ENCODE measurements at regions not wholly inside any gene's neighbourhood (a gene's known extent, or its start where the extent isn't known, plus 50 kb on each side); places are given as distances from the start of the nearest gene placed in this dataset.

DNA sequence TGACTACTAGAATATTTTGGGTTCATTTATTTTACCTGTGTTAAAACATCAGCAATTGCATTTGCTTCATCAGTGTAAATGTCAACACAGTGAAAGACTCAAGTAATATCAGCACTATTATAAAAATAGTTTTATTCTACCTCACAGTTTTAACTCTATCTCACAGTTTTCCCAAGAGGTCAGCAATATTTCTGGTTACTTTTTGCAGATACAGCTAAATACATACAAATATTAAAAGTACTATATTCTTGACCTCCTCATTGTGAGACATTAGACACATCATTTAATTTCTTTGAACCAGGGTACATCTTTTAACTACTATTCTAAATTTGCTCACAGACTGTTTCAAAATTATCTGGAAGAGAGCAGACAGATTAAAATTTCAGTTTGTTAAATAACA, 321.7 kb upstream of the OR4E1 start:
- intact Hi-C loops (cut with micrococcal nuclease; ENCODE audit: unreplicated experiment) (loop anchor here (5.0 kb wide), 1 partner anchor 107 kb away; no protein-coding TSS in a partner anchor), in situ Hi-C loops (cut with HindIII; ENCODE audit: extremely low pct_ligation_motif_present, low pct_unique_long_range_greater_than_20kb) (no loop called here)
- H3K36me3 ChIP-seq (replicated peaks in 1 of 2; ENCODE audit: control insufficient read depth in 1 of 2, insufficient read depth in 2 of 2, low read length in 2 of 2), result no peaks in the 10 kb centered on the region
- no TSS peak for BruUV-seq (replicated peaks)
- no peak overlapping the region for H3K9ac ChIP-seq (ENCODE audit: insufficient read depth, low read depth, low read length)
- H3K4me1 ChIP-seq (ENCODE audit: insufficient read depth, low read length), result no peaks in the 10 kb centered on the region
- H3K9me3 ChIP-seq (ENCODE audit: low read length), result no peaks in the 10 kb centered on the region
- H4K20me1 ChIP-seq (ENCODE audit: insufficient read depth, low read length), result no peaks in the 10 kb centered on the region
- H3K4me2 ChIP-seq (ENCODE audit: low read depth, low read length), result no peak overlapping the region
- TF ChIP-seq MAFF (IDR thresholded peaks at IDR 0.05; ENCODE audit: low read depth, low read length) (peak; percentile 76), MAFK (conservative IDR thresholded peaks at IDR 0.05 in 1 of 2, IDR thresholded peaks at IDR 0.05 in 1 of 2; ENCODE audit: low read length in 2 of 2) (peak; percentile 50 to 85), ZNF124 (CRISPR knock-in tag; IDR thresholded peaks at IDR 0.05) (no peak)
- TF ChIP-seq, protein P1, sequence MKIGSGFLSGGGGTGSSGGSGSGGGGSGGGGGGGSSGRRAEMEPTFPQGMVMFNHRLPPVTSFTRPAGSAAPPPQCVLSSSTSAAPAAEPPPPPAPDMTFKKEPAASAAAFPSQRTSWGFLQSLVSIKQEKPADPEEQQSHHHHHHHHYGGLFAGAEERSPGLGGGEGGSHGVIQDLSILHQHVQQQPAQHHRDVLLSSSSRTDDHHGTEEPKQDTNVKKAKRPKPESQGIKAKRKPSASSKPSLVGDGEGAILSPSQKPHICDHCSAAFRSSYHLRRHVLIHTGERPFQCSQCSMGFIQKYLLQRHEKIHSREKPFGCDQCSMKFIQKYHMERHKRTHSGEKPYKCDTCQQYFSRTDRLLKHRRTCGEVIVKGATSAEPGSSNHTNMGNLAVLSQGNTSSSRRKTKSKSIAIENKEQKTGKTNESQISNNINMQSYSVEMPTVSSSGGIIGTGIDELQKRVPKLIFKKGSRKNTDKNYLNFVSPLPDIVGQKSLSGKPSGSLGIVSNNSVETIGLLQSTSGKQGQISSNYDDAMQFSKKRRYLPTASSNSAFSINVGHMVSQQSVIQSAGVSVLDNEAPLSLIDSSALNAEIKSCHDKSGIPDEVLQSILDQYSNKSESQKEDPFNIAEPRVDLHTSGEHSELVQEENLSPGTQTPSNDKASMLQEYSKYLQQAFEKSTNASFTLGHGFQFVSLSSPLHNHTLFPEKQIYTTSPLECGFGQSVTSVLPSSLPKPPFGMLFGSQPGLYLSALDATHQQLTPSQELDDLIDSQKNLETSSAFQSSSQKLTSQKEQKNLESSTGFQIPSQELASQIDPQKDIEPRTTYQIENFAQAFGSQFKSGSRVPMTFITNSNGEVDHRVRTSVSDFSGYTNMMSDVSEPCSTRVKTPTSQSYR (CRISPR knock-in tag; IDR thresholded peaks at IDR 0.05; ENCODE audit: borderline replicate concordance), result no peak
- FAIRE-seq, result no peak
- POLR2A ChIA-PET, result no interaction called here
- no peak for ATAC-seq
- no peaks in the 10 kb centered on the region for H3K27me3 ChIP-seq (ENCODE audit: control insufficient read depth in 1 of 2, insufficient read depth in 2 of 2, low read length in 2 of 2)
- DNase-seq (ENCODE audit: low spot score), result no peak
- no peak overlapping the region for H3K4me3 ChIP-seq (replicated peaks in 1 of 3; ENCODE audit: insufficient read depth in 1 of 3, low read depth in 2 of 3, low read length in 3 of 3)
- H3K27ac ChIP-seq (ENCODE audit: extremely low read length, insufficient read depth, low read length), result no peak overlapping the region
- H2AFZ ChIP-seq (ENCODE audit: low read length), result no peak overlapping the region
- no peaks in the 10 kb centered on the region for H3K79me2 ChIP-seq (ENCODE audit: insufficient read depth, low read length)
- CTCF ChIA-PET (ENCODE audit: low intra/inter-chr PET ratio, low total read pairs), result no interaction called here

DNA sequence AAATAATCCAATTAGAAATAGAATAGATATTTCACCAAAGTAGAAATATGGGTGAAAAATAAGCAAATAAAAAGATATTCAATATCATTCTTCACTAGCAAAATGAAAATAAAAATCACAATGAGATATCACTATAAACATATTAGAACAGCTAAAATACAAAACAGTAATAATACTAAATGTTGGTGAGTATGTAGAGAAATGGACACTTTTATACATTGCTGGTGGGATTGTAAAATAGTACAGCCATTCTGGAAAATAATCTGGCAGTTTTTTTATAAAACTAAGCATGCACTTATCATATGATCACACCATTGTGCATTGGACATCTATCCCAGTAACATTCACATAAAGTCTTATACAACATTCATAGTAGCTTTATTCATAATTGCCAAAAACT, 320.2 kb upstream of the OR4E1 start:
- in situ Hi-C loops (cut with HindIII; ENCODE audit: extremely low pct_ligation_motif_present, low pct_unique_long_range_greater_than_20kb) (no loop called here), intact Hi-C loops (cut with micrococcal nuclease; ENCODE audit: unreplicated experiment) (no loop called here)
- H3K79me2 ChIP-seq (ENCODE audit: insufficient read depth, low read length), result no peaks in the 10 kb centered on the region
- no peaks in the 10 kb centered on the region for H3K36me3 ChIP-seq (replicated peaks in 1 of 2; ENCODE audit: control insufficient read depth in 1 of 2, insufficient read depth in 2 of 2, low read length in 2 of 2)
- H3K4me2 ChIP-seq (ENCODE audit: low read depth, low read length), result no peak overlapping the region
- ChIA-PET CTCF (ENCODE audit: low intra/inter-chr PET ratio, low total read pairs) (no interaction called here), POLR2A (no interaction called here)
- no peak overlapping the region for H3K9ac ChIP-seq (ENCODE audit: insufficient read depth, low read depth, low read length)
- H3K4me1 ChIP-seq (ENCODE audit: insufficient read depth, low read length), result no peaks in the 10 kb centered on the region
- H3K27ac ChIP-seq (ENCODE audit: extremely low read length, insufficient read depth, low read length), result no peak overlapping the region
- H4K20me1 ChIP-seq (ENCODE audit: insufficient read depth, low read length), result no peaks in the 10 kb centered on the region
- FAIRE-seq (no peak), DNase-seq (ENCODE audit: low spot score) (no peak), ATAC-seq (no peak)
- no TSS peak for BruUV-seq (replicated peaks)
- H3K27me3 ChIP-seq (ENCODE audit: control insufficient read depth in 1 of 2, insufficient read depth in 2 of 2, low read length in 2 of 2), result no peaks in the 10 kb centered on the region
- H2AFZ ChIP-seq (ENCODE audit: low read length), result no peak overlapping the region
- TF ChIP-seq ZNF367 (CRISPR knock-in tag; IDR thresholded peaks at IDR 0.05; ENCODE audit: borderline replicate concordance) (no peak), MED13 (CRISPR knock-in tag; IDR thresholded peaks at IDR 0.05) (no peak), ASH2L (IDR thresholded peaks at IDR 0.05; ENCODE audit: insufficient read length, low read depth, low read length) (no peak)
- H3K4me3 ChIP-seq (replicated peaks in 1 of 3; ENCODE audit: insufficient read depth in 1 of 3, low read depth in 2 of 3, low read length in 3 of 3), result no peak overlapping the region
- H3K9me3 ChIP-seq (ENCODE audit: low read length), result no peaks in the 10 kb centered on the region

Measured in HepG2 (cell line).